ENCODE measurements at regions not wholly inside any gene's neighbourhood (a gene's known extent, or its start where the extent isn't known, plus 50 kb on each side); places are given as distances from the start of the nearest gene placed in this dataset.
"Not testable (repeated sequence)": the region's sequence is repeated elsewhere in the genome, so short reads cannot be mapped to it uniquely, and the experiment has no call there.

DNA sequence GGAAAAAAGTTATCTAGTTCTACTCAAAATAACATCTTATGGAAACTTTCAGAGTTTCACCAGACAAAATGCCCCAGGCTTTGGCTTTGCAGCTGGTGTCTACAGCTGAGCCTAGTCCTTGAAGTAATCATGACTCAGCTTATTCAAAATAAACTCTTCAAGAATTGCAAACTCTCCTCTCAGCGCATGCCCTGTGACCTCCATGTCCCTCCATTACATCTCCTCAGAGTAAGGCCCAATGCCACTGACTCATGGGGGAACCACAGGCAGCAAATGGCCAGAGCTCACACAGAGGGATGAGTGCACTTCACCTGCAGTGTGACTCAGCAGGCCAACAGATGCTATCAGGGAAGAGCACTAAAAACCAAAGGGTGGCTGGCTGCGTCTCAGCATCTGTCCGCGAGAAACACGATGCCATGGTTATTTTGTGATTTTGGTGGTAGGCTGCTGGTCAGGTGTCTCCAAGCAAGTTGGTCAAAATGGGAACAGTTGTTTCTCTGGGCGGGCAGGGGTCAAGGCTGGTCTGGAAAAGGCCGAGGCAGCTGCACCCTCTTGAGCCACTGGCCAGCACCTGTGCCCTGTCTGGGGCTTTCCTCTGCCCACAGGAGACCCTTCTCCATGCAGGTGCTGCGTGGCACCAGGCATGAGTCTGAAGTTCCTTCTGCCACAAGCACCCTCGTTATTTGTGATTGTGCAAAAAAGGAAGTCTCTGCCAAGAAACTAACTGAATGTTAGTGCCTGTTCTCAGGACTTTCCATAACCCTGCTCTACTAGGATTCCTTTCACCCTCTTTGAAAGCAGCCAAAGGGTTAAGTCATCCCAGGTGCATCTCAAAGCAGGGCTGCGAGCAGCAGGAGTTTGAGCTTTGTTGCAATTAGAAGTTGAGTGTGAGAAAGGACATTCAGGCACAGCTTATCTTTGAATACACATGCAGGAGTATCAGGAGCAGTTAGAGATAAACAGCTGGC is 118.1 kb upstream of the PLGLB2 start:
- intact Hi-C loops (cut with DNase I); H3K9me3 ChIP-seq; H3K4me3 ChIP-seq; H3K36me3 ChIP-seq; DNase-seq (ENCODE audit: extremely low spot score); H3K27ac ChIP-seq (replicated peaks in 1 of 4); H3K4me1 ChIP-seq; H3K27me3 ChIP-seq: not testable (repeated sequence)
- WGBS = 94% methylated on average over 6 of the region's 10 CpGs

DNA sequence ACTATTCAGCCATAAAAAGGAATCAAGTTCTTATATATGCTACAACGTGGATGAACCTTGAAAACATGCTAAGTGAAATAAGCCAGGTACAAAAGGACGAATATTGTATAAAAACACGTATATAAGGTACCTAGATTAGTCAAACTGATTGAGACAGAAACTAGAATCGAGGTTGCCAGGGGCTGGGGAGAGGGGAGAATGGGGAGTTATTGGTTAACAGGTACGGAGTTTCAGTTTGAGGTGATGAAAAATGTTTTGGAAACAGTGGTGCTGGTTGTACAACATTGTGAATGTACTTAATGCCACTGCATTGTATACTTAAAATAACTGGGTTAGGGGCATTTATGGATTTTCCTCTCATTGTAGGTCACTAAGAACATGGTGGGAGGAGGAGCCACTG is 117.0 kb upstream of the PLGLB2 start:
- H3K4me1 ChIP-seq; H3K4me3 ChIP-seq; H3K9me3 ChIP-seq; H3K27ac ChIP-seq (replicated peaks in 1 of 4); intact Hi-C loops (cut with DNase I); H3K36me3 ChIP-seq; DNase-seq (ENCODE audit: extremely low spot score); H3K27me3 ChIP-seq: not testable (repeated sequence)
- no CpG with 5 or more reads among the region's 5 CpGs for WGBS

DNA sequence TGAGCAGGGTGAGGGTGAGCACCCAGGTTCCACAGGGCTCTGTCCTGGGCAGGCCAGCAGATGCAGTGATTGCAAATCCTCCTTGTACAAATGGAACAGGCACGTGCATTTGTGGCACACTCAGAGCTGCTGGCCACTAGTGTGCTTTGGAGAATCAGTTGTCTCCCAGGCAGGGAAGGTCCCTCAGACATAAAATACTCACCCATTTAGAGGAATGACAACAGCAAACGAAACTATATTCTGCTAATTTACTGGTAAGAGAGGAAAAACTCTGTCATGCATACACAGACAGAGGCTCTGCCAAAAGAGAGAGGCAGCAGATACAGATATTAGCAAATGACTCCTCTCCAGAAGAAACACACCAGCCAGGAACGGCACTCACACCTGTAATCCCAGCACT is 116.5 kb upstream of the PLGLB2 start:
- H3K27me3 ChIP-seq; H3K4me3 ChIP-seq; DNase-seq (ENCODE audit: extremely low spot score); intact Hi-C loops (cut with DNase I); H3K36me3 ChIP-seq; H3K27ac ChIP-seq (replicated peaks in 1 of 4); H3K9me3 ChIP-seq; H3K4me1 ChIP-seq: not testable (repeated sequence)
- WGBS = 100% methylated on average over 1 of the region's 3 CpGs

DNA sequence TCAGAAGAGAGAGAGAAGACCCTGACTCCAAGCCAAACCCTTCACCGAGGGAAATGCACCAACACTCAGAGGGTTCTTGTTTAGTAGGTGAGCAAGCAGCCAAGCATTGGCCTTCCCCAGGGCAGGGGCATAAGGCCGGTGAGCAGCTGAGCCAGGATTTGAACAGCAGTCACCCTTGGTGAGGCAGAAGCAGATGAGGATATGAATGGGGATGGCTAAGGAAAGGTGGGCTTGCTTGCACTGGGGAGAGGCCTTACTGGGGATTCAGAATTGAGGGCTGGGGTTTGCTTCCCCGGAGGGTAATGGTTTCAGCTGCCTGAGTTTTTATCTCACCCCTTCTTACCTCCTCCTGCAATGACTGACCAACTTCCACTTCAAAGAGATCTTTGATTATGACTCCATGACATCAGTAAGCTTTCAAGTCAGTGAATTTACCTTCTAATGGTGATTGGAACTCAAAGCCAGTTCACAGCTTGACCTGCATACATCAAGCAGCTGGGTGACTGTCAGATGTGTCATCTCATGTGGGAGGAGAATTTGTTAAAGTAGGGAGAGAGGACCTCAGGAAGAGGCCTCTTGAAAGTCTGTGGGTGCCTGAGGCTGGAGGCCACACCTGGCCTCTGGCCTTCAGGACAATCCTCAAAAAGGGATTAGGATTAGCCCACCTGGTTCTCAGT is 114.5 kb upstream of the PLGLB2 start:
- intact Hi-C loops (cut with DNase I); DNase-seq (ENCODE audit: extremely low spot score); H3K36me3 ChIP-seq; H3K9me3 ChIP-seq; H3K27me3 ChIP-seq; H3K27ac ChIP-seq (replicated peaks in 1 of 4); H3K4me3 ChIP-seq; H3K4me1 ChIP-seq: not testable (repeated sequence)
- WGBS = 82% methylated on average over 2 of the region's 3 CpGs

DNA sequence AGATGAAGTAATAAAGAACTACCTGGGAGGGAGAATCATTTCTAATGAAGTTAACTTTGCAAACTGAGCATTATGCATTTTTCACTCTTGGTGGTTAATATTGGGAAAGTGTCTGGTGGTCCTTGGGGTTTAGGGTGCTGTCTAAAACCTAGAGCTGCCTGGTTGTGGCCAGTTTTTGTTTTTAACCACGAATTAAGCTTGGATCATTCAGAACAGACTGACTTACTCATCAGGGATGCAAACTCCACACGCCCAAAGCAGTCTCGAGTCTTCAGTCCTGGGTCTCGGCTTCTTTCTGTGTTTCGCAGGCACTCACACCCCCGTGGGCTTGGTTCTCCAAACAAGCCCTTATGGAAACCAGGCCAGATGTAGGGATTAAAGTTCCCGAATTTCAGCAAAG is 113.8 kb upstream of the PLGLB2 start:
- intact Hi-C loops (cut with DNase I); H3K27ac ChIP-seq (replicated peaks in 1 of 4); H3K4me3 ChIP-seq; H3K27me3 ChIP-seq; DNase-seq (ENCODE audit: extremely low spot score); H3K36me3 ChIP-seq; H3K9me3 ChIP-seq; H3K4me1 ChIP-seq: not testable (repeated sequence)
- WGBS = 90% methylated on average over 2 of the region's 7 CpGs

DNA sequence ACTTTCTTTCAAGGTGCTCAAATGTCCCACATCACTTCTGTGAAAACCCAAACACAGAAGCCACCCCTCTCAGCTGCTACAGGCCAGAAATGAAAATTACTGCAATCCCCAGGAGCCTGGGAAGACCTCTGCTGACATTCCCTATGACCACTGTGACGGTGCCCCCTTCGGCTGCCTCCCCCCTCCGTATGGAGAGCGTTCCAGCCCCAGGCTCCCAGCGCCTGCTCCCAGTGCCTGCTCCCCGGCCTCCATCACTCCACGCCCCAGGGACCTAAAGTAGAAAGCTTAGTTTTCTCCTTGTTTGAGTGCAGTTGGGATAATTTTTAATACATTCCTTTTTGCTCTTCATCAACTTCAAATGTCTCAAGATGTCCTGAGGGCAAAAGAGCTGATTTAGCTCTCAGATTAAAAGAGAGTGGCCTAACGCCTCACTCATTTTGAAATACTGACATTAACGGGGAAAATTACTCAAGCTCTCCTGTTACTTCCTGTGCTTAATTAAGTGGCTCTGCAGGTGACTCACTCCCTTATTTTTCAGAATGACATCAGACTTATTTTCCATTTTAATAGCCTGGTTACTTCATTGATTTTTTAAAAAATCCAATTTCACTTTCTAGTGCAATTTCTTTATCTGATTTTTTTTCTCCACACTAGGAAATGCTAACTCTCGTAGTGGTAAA is 112.8 kb upstream of the PLGLB2 start:
- intact Hi-C loops (cut with DNase I) = not testable (repeated sequence)
- WGBS = 97% methylated on average over 8 of the region's 10 CpGs

DNA sequence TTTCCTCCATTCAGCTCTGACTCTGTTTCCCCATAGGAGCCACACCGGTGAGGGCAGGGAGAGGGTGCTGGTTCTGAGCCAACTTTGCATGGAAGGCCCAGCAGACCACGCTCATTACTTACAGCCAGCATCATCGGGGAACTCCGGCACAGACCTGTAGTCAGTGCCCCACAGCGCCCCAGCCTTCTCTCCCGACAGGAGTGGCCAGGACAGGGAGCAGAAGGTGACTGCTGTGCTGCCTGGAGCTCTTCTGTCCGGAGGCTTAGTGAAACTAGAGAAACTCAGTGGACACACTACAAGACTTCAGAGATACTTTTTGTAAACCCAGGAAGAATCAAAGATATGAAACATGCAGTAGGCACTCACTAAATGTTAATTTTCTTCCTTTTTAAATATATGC is 111.6 kb upstream of the PLGLB2 start:
- H3K36me3 ChIP-seq; H3K4me3 ChIP-seq; H3K27ac ChIP-seq (replicated peaks in 1 of 4); H3K9me3 ChIP-seq; H3K27me3 ChIP-seq; H3K4me1 ChIP-seq; DNase-seq (ENCODE audit: extremely low spot score); intact Hi-C loops (cut with DNase I): not testable (repeated sequence)
- 93% methylated on average over 3 of the region's 7 CpGs for WGBS

More for the DNA sequence above, 112.8 kb upstream of the PLGLB2 start:
- not testable (repeated sequence) for H3K4me3 ChIP-seq; DNase-seq (ENCODE audit: extremely low spot score); H3K27me3 ChIP-seq; H3K36me3 ChIP-seq; H3K4me1 ChIP-seq; H3K27ac ChIP-seq (replicated peaks in 1 of 4); H3K9me3 ChIP-seq

DNA sequence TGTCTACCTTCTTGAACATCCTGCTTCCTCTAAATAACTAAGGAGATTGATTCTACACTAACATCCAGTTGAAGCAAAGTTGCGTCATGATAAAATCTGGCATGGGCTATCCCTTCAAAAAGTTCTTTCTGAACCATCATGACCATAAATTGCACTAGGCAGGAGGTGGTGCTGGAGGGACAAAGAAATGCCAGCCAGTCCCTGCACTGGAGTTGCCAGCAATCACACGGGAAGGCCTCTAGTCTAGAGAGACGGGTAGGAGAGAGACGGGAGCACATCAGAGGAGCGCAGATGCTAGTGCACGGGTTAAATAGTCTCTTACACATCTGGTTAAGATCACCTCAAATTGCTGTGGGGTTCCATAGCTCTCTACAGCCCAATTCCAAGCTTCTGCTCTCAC is 111.2 kb upstream of the PLGLB2 start:
- intact Hi-C loops (cut with DNase I); DNase-seq (ENCODE audit: extremely low spot score); H3K9me3 ChIP-seq; H3K4me1 ChIP-seq; H3K36me3 ChIP-seq; H3K4me3 ChIP-seq; H3K27me3 ChIP-seq; H3K27ac ChIP-seq (replicated peaks in 1 of 4): not testable (repeated sequence)
- 96% methylated on average over 5 of the region's 6 CpGs for WGBS

DNA sequence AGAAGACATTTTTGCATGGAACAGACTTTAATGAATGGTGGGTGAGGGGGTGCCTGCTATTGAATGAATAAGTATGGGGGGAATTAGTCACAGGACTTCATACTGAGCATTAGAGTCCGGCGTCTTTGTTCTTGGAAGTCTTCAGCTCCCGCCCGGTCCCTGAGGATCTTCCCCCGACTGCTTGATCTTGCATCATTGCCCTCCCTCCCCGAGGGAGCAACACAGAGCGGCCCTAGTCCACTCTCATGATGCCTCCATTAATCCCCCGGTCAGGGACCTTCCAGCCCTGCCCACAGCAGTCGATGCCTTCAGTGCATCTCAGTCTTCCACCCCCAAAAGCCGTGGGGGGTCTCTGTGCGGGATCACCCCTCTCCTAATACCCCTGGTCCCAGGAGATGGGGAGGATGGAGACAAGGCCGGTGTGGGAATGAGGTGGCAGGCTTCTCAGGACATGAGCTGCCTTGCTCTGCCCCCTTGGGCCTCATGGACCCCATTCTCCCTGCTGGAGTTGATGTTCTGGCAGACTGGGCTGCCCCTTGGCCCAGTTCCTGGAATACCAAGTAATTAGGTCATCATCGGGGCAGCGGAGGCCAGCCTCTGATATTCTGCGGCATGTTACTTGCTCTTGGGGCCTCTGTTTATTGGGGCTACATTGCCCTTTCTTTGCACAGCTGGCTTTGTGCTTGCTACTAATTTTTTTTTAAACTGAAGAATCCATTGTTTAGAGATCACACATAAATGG is 110.5 kb upstream of the PLGLB2 start:
- H3K4me3 ChIP-seq; H3K27ac ChIP-seq (replicated peaks in 1 of 4); H3K36me3 ChIP-seq; H3K27me3 ChIP-seq; H3K4me1 ChIP-seq; intact Hi-C loops (cut with DNase I); DNase-seq (ENCODE audit: extremely low spot score); H3K9me3 ChIP-seq: not testable (repeated sequence)
- 90% methylated on average over 9 of the region's 15 CpGs for WGBS

DNA sequence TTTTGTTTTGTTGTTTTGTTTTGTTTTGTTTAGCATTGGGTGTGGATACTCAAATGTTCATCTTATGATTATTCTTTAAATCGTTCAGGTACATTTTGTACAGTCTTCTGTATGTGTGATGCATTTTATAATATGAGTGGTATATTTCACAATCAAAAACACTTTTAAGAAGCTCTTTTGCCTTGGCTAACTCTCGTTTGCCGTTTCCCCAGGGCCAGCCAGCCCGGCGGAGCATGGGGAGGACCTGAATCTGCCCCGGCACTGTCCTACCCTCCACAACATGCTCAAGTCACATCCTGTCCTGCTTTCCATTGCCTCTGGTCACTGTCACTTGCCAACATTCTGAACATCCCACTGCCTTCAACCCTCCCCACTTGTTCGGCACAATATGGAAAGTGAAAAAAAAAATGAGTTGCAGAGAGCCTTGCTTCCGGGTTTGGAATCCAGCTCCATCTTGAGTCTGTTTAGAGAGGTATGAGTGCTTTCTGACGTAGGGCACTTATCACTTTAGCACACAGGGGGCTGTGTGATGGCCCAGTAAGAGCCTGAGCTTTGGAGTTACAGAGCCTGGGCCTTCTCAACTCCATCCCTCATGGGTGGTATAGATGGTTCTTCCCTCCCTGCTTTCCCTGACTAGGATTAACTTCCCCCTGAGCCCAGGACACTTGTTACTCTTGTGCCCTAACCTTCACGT is 109.6 kb upstream of the PLGLB2 start:
- H3K9me3 ChIP-seq; H3K4me3 ChIP-seq; H3K36me3 ChIP-seq; H3K27me3 ChIP-seq; H3K27ac ChIP-seq (replicated peaks in 1 of 4); intact Hi-C loops (cut with DNase I); H3K4me1 ChIP-seq; DNase-seq (ENCODE audit: extremely low spot score): not testable (repeated sequence)
- 91% methylated on average over 8 of the region's 10 CpGs for WGBS

DNA sequence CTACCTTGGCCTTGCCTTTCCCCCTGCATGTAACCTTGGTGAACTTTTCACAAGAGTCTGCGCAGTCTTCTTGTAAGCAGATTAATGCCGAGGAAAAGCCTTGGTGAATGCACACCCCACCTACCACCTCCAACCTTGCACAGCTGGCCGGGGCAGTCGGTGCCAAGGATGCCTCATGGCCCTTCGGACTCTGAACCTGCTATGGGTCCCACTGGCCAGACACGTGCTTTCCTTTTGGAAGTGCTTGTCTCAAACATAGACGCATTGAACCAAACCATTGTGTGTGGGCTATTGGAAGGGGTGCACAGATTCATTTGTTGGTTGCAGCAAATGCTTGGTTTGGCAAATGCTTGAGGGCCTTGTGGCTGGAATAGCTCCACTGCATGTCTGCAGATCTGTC is 109.0 kb upstream of the PLGLB2 start:
- DNase-seq (ENCODE audit: extremely low spot score); H3K27me3 ChIP-seq; H3K4me1 ChIP-seq; H3K27ac ChIP-seq (replicated peaks in 1 of 4); H3K9me3 ChIP-seq; H3K4me3 ChIP-seq; H3K36me3 ChIP-seq; intact Hi-C loops (cut with DNase I): not testable (repeated sequence)
- WGBS = no CpG with 5 or more reads among the region's 7 CpGs

Measured in esophagus muscularis mucosa (tissue), 4 donors.